Spinal cord (tissue), 9 donors: ENCODE measurements at regions not wholly inside any gene's neighbourhood (a gene's known extent, or its start where the extent isn't known, plus 50 kb on each side); places are given as distances from the start of the nearest gene placed in this dataset.
"Not testable (repeated sequence)": the region's sequence is repeated elsewhere in the genome, so short reads cannot be mapped to it uniquely, and the experiment has no call there.

ENCODE experiments used
- DNase-seq, 6 donors: peaks; one replicate each; pipeline versions ENCODE4 v3.0.0 to v3.0.0-alpha.2; 2013 to 2015; ENCODE audit warnings: low spot score in 6 of 6, low read depth in 4 of 6
- H3K27ac ChIP-seq: one replicate; pipeline ENCODE4 v1.5.1; 2013; ENCODE audit warnings: low read depth, low read length, control low read depth
- H3K27me3 ChIP-seq: one replicate; pipeline ENCODE4 v1.6.1; 2013; ENCODE audit warnings: low read length; ENCODE audit not compliant: control insufficient read depth, insufficient read depth
- H3K36me3 ChIP-seq: one replicate; pipeline ENCODE4 v1.6.1; 2013; ENCODE audit warnings: low read length; ENCODE audit not compliant: control insufficient read depth, insufficient read depth
- H3K4me1 ChIP-seq: one replicate; pipeline ENCODE4 v1.6.1; 2013; ENCODE audit warnings: low read length; ENCODE audit not compliant: control insufficient read depth, insufficient read depth
- H3K4me3 ChIP-seq: one replicate; pipeline ENCODE4 v1.5.1; 2013; ENCODE audit warnings: low read depth, low read length, control low read depth
- H3K9me3 ChIP-seq: one replicate; pipeline ENCODE4 v1.6.1; 2013; ENCODE audit warnings: low read length; ENCODE audit not compliant: control insufficient read depth, insufficient read depth
- WGBS: methylation state at CpG from one replicate; pipeline ENCODE4 v1.1.5; 2013; ENCODE audit warnings: missing lambda C conversion rate; ENCODE audit not compliant: insufficient coverage; 5-methylcytosine and 5-hydroxymethylcytosine counted together
- donor health status: healthy.

GRCh38 chr9:1195636-1196035, 145.5 kb downstream of the DMRT2 start:
- 84% methylated on average over 3 of the region's 5 CpGs for WGBS
- H3K9me3 ChIP-seq, H3K4me1 ChIP-seq, H3K27me3 ChIP-seq, DNase-seq, H3K27ac ChIP-seq, H3K4me3 ChIP-seq, H3K36me3 ChIP-seq: not testable (repeated sequence)

DNA sequence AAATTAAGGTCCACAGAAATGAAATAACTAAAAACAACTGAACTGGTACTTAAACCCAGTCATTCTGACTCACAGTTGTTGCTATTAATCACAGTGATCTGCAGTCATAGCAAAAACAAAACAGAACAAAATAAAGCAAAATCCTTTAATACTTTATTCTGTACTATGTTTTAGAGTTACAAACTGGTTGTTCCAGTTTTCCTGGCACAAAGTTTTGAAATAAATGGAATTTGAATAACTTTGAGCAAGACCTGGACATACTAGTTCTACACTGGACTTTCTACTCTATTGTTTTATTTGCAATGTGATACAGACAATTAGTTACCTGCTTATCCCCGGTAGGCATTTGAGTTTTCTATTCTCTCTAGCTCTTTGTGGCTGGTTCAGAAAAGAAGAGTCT, 147.9 kb downstream of the DMRT2 start:
- H3K4me3 ChIP-seq, result no peak overlapping the region
- no peak for DNase-seq
- H3K36me3 ChIP-seq, result no peaks in the 10 kb centered on the region
- WGBS, result no CpG with 5 or more reads among the region's 1 CpG
- H3K4me1 ChIP-seq, result no peaks in the 10 kb centered on the region
- H3K27ac ChIP-seq, result no peak overlapping the region
- no peaks in the 10 kb centered on the region for H3K9me3 ChIP-seq
- no peaks in the 10 kb centered on the region for H3K27me3 ChIP-seq

GRCh38 chr9:1200847-1201251, 150.7 kb downstream of the DMRT2 start:
- Histone ChIP-seq H3K9me3 (no peaks in the 10 kb centered on the region), H3K36me3 (no peaks in the 10 kb centered on the region), H3K27me3 (no peaks in the 10 kb centered on the region), H3K4me1 (no peaks in the 10 kb centered on the region), H3K4me3 (no peak overlapping the region), H3K27ac (no peak overlapping the region)
- DNase-seq, result peak in 2 of 6 donors; percentile 3 to 28
- 51% methylated on average over 3 of the region's 3 CpGs for WGBS

DNA sequence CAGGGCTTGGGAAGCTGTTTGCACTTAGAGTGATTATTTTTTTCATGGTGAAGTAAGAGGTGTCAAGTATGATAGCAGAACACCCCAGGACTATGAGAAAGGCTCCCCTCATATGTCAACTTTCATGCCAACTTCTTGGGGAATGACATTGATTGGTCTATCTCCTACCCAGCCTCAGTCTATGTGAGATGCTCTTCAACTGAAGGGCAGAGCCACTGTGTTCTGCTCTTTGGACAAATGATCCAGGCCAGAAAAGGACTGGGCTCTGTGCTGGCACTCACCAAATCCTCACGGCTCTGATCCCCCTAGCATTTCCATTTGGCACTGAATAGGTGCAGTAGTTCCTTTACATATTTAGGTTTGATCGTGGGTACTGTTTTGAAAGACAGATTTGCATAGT, 151.1 kb downstream of the DMRT2 start:
- no peaks in the 10 kb centered on the region for H3K4me1 ChIP-seq
- WGBS, result 80% methylated on average over 1 of the region's 2 CpGs
- no peaks in the 10 kb centered on the region for H3K36me3 ChIP-seq
- H3K27me3 ChIP-seq, result no peaks in the 10 kb centered on the region
- H3K9me3 ChIP-seq, result no peaks in the 10 kb centered on the region
- peak in 1 of 6 donors; percentile 1 for DNase-seq
- H3K27ac ChIP-seq, result no peak overlapping the region
- no peak overlapping the region for H3K4me3 ChIP-seq

DNA sequence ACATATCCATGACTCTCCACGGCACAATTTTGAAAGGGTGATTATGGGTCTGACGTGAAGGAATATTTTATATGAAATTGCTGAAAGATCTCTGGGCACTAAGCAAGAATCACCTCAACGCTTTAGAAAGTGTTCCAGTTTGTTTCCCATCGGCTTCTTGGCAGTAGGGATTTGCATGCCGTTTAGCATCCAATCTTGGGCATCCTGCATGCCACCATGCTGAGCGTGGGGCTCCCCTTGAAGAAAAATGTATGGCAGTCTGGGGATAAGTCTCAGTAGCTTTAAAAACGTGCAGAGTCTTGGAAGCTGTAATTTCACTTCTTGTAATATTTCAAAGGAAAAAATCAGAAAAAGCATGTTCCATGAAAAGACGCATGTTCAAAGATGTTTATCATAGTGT, 151.7 kb downstream of the DMRT2 start:
- Histone ChIP-seq H3K36me3 (no peaks in the 10 kb centered on the region), H3K4me3 (no peak overlapping the region), H3K27me3 (no peaks in the 10 kb centered on the region), H3K4me1 (no peaks in the 10 kb centered on the region), H3K9me3 (no peaks in the 10 kb centered on the region), H3K27ac (no peak overlapping the region)
- 57% methylated on average over 5 of the region's 8 CpGs for WGBS
- peak in 2 of 6 donors; percentile 53 to 74 for DNase-seq

DNA sequence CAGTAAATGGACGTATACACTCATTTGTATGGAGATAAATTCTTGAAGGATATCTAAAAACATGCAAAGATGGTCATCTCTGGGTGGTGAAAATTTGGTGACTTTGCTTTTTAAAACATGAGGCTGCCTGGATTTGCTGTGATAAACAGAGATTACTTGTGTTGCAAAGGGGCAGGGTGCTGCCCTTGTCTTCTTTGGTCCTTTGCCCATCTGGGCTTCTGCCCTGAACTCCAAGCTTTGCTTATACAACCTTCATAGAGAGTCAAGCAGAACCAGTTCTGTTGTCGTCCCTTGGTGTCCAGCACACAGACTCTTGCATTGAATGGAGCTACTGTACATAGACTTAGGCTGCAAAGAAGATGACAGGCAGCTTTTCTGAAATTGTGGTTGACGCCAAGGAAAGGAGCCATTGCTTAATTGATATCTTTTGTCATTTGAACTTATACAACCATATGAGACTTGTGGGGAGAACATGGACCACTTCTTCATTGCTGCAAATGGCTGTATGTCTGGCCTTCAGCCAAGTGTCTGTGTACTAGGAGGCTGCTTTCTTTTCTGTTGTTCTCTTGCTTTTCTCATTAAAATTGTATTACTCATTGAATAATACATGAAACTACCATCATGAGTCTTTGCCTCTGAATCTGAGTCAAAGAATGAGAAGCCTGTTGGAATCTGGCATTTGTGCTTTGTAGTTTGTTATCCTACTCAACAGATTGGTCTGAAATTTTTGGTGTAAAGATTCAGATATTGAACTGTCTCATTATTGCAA, 152.5 kb downstream of the DMRT2 start:
- DNase-seq, result peak in 2 of 6 donors; percentile 57 to 77
- no peaks in the 10 kb centered on the region for H3K4me1 ChIP-seq
- no CpG with 5 or more reads among the region's 3 CpGs for WGBS
- H3K27me3 ChIP-seq, result no peaks in the 10 kb centered on the region
- H3K36me3 ChIP-seq, result no peaks in the 10 kb centered on the region
- no peak overlapping the region for H3K27ac ChIP-seq
- H3K4me3 ChIP-seq, result no peak overlapping the region
- no peaks in the 10 kb centered on the region for H3K9me3 ChIP-seq

DNA sequence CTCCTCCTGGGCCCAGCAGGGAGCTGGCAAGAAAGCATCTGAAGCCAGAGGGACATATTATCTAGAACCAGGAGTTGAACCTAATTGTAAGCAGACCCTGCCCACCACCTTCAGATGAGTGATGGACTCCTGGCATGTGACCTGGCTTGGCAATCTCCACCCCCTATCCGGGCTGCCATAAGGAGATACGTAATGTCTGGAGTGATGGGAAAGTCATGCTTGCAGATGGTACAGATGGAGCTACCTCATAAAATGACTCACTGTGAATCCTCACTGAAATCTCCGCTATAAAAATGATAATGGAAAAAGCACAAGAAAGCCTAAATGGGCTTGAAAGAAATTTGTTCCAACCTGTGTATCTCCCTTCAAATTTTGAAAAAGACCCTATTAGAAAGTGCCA, 157.5 kb downstream of the DMRT2 start:
- Histone ChIP-seq H3K4me1 (no peaks in the 10 kb centered on the region), H3K27me3 (no peaks in the 10 kb centered on the region), H3K9me3 (peaks cover 1% of the 10 kb centered on the region), H3K36me3 (no peaks in the 10 kb centered on the region), H3K4me3 (no peak overlapping the region), H3K27ac (no peak overlapping the region)
- peak in 1 of 6 donors; percentile 5 for DNase-seq
- no CpG with 5 or more reads among the region's 3 CpGs for WGBS

- H3K4me3 ChIP-seq, result no peak overlapping the region
- H3K9me3 ChIP-seq, result peaks cover 1% of the 10 kb centered on the region
- no peaks in the 10 kb centered on the region for H3K4me1 ChIP-seq
- no peak overlapping the region for H3K27ac ChIP-seq
- no peaks in the 10 kb centered on the region for H3K36me3 ChIP-seq
- no peak for DNase-seq
- 68% methylated on average over 2 of the region's 2 CpGs for WGBS
- H3K27me3 ChIP-seq, result no peaks in the 10 kb centered on the region
These were observed 158.0 kb downstream of the DMRT2 start for GRCh38 chr9:1208157-1208556.

GRCh38 chr9:1210954-1211353, 160.8 kb downstream of the DMRT2 start:
- peaks cover 1% of the 10 kb centered on the region for H3K9me3 ChIP-seq
- H3K27ac ChIP-seq, result no peak overlapping the region
- 100% methylated on average over 1 of the region's 3 CpGs for WGBS
- H3K4me3 ChIP-seq, result no peak overlapping the region
- no peaks in the 10 kb centered on the region for H3K36me3 ChIP-seq
- DNase-seq, result no peak
- H3K27me3 ChIP-seq, result no peaks in the 10 kb centered on the region
- no peaks in the 10 kb centered on the region for H3K4me1 ChIP-seq

- no CpG with 5 or more reads among the region's 2 CpGs for WGBS
- no peak overlapping the region for H3K4me3 ChIP-seq
- no peak for DNase-seq
- H3K27me3 ChIP-seq, result no peaks in the 10 kb centered on the region
- no peaks in the 10 kb centered on the region for H3K36me3 ChIP-seq
- H3K9me3 ChIP-seq, result no peaks in the 10 kb centered on the region
- H3K4me1 ChIP-seq, result no peaks in the 10 kb centered on the region
- no peak overlapping the region for H3K27ac ChIP-seq
These were observed 166.4 kb downstream of the DMRT2 start for GRCh38 chr9:1216532-1216931.
